Thyroid gland (tissue), 4 donors: ENCODE measurements at regions not wholly inside any gene's neighbourhood (a gene's known extent, or its start where the extent isn't known, plus 50 kb on each side); places are given as distances from the start of the nearest gene placed in this dataset.

Source experiments
- POLR2A ChIP-seq, 2 donors: fragments of 450-650 bp; IDR thresholded peaks; one replicate each; pipeline ENCODE4 v1.6.1; 2017; ENCODE audit warnings: antibody characterized with exemption in 2 of 2, mild to moderate bottlenecking in 2 of 2, moderate library complexity in 1 of 2
- TF ChIP-seq, protein P1 (sequence below), 6 experiments: fragments of 200-600 bp in 3 of 6; fragments of 450-650 bp in 3 of 6; sonication (generic) in 3 of 6; IDR thresholded peaks; one replicate each; pipeline ENCODE4 v1.5.1; 2016 to 2019; ENCODE audit warnings: antibody characterized with exemption in 6 of 6, mild to moderate bottlenecking in 2 of 6, inconsistent platforms in 1 of 6, moderate library complexity in 1 of 6

DNA sequence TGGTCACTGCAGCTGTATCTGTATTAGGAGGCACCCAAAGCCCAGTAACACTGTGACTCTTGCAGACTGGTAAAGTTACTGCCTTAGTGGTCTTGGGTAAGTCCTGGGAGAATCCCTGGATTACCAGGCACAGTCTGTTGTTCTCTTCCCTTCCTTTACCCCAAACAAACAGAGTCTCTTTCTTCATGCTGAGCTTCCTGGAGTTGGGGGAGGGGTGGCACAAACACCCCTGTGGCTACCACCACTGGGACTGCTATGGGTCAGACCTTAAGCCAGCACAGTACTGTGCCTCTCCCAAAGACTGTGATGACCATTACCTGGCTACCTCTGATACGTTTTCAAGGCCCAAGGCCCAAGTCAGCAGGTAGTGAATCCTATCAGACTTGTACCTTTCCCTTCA lies 59.9 kb upstream of the FAM3C start:
- TF ChIP-seq, protein P1, sequence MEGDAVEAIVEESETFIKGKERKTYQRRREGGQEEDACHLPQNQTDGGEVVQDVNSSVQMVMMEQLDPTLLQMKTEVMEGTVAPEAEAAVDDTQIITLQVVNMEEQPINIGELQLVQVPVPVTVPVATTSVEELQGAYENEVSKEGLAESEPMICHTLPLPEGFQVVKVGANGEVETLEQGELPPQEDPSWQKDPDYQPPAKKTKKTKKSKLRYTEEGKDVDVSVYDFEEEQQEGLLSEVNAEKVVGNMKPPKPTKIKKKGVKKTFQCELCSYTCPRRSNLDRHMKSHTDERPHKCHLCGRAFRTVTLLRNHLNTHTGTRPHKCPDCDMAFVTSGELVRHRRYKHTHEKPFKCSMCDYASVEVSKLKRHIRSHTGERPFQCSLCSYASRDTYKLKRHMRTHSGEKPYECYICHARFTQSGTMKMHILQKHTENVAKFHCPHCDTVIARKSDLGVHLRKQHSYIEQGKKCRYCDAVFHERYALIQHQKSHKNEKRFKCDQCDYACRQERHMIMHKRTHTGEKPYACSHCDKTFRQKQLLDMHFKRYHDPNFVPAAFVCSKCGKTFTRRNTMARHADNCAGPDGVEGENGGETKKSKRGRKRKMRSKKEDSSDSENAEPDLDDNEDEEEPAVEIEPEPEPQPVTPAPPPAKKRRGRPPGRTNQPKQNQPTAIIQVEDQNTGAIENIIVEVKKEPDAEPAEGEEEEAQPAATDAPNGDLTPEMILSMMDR (IDR thresholded peaks at IDR 0.05), result no peak
- no peak for TF ChIP-seq POLR2A (IDR thresholded peaks at IDR 0.05)
